NB4 (cell line): ENCODE measurements at regions not wholly inside any gene's neighbourhood (a gene's known extent, or its start where the extent isn't known, plus 50 kb on each side); places are given as distances from the start of the nearest gene placed in this dataset.

ENCODE experiments used
- MAX ChIP-seq: IDR thresholded peaks from 2 replicates; pipeline ENCODE4 v1.6.1; 2011; ENCODE audit warnings: low read depth, low read length
- MYC ChIP-seq: IDR thresholded peaks from 2 replicates; pipeline ENCODE4 v1.6.1; 2011; ENCODE audit warnings: low read depth, low read length
- POLR2A ChIP-seq: IDR thresholded peaks from 2 replicates; pipeline ENCODE4 v1.6.1; 2011; ENCODE audit warnings: mild to moderate bottlenecking; ENCODE audit not compliant: insufficient read length; ENCODE audit errors: extremely low read depth
- TF ChIP-seq, protein P1 (sequence below): IDR thresholded peaks from one replicate; pipeline ENCODE4 v1.5.1; 2012; ENCODE audit warnings: low read depth, low read length

GRCh38 chr2:106706283-106706682, 179.7 kb downstream of the ST6GAL2 start:
- TF ChIP-seq, protein P1, sequence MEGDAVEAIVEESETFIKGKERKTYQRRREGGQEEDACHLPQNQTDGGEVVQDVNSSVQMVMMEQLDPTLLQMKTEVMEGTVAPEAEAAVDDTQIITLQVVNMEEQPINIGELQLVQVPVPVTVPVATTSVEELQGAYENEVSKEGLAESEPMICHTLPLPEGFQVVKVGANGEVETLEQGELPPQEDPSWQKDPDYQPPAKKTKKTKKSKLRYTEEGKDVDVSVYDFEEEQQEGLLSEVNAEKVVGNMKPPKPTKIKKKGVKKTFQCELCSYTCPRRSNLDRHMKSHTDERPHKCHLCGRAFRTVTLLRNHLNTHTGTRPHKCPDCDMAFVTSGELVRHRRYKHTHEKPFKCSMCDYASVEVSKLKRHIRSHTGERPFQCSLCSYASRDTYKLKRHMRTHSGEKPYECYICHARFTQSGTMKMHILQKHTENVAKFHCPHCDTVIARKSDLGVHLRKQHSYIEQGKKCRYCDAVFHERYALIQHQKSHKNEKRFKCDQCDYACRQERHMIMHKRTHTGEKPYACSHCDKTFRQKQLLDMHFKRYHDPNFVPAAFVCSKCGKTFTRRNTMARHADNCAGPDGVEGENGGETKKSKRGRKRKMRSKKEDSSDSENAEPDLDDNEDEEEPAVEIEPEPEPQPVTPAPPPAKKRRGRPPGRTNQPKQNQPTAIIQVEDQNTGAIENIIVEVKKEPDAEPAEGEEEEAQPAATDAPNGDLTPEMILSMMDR, result no peak
- TF ChIP-seq POLR2A (no peak), MAX (no peak), MYC (no peak)
